DOHH2 (cell line): ENCODE measurements at regions not wholly inside any gene's neighbourhood (a gene's known extent, or its start where the extent isn't known, plus 50 kb on each side); places are given as distances from the start of the nearest gene placed in this dataset.

Experiments used
- EZH2phosphoT487 ChIP-seq: fragments of 200-600 bp; sonication (generic); IDR thresholded peaks from 2 replicates; pipeline ENCODE4 v1.6.1; 2017; ENCODE audit warnings: borderline replicate concordance, mild to moderate bottlenecking, antibody characterized with exemption, low read length, moderate library complexity, mixed read lengths
- TF ChIP-seq, protein P1 (sequence below): fragments of 200-600 bp; sonication (generic); IDR thresholded peaks from one replicate; pipeline ENCODE4 v1.5.1; 2014; ENCODE audit warnings: antibody characterized with exemption, mild to moderate bottlenecking, low read depth, low read length; ENCODE audit not compliant: poor library complexity, severe bottlenecking

DNA sequence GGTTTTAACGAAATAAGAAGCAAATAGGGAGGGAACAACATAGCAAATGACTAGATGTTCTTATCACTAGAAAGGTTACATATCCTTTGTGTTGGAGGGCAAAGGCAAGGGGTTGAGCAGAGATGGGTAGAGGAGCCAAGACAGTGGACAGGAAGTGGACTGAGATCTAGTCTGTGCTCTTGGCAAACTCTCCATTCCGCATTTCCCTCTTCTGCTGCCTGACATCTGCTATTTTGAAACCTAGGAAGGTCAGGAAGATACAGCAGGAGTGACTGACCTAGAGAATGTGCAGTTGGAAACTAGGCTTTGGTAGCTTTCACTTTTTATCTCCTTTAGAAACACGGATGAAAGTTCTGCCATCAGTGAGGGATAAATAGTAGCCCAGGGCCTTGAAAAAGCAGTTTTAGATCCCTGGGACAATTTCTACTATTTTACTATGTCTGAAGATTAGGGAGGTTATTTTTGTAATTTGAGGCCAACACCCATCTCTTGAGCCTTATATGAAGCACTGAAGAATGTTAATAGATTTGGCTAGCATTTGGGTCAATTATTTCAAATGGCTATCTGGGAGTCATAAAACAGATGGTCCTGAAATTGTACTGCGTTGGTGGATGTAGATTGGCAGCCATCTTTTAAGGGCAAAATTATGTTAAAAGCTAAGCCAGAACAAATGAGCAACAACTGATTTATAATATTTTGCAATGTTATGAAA, 410.3 kb downstream of the PCNX1 start:
- TF ChIP-seq, protein P1, sequence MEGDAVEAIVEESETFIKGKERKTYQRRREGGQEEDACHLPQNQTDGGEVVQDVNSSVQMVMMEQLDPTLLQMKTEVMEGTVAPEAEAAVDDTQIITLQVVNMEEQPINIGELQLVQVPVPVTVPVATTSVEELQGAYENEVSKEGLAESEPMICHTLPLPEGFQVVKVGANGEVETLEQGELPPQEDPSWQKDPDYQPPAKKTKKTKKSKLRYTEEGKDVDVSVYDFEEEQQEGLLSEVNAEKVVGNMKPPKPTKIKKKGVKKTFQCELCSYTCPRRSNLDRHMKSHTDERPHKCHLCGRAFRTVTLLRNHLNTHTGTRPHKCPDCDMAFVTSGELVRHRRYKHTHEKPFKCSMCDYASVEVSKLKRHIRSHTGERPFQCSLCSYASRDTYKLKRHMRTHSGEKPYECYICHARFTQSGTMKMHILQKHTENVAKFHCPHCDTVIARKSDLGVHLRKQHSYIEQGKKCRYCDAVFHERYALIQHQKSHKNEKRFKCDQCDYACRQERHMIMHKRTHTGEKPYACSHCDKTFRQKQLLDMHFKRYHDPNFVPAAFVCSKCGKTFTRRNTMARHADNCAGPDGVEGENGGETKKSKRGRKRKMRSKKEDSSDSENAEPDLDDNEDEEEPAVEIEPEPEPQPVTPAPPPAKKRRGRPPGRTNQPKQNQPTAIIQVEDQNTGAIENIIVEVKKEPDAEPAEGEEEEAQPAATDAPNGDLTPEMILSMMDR = no peak
- TF ChIP-seq EZH2phosphoT487 = no peak
